ENCODE measurements at regions not wholly inside any gene's neighbourhood (a gene's known extent, or its start where the extent isn't known, plus 50 kb on each side); places are given as distances from the start of the nearest gene placed in this dataset.

DNA sequence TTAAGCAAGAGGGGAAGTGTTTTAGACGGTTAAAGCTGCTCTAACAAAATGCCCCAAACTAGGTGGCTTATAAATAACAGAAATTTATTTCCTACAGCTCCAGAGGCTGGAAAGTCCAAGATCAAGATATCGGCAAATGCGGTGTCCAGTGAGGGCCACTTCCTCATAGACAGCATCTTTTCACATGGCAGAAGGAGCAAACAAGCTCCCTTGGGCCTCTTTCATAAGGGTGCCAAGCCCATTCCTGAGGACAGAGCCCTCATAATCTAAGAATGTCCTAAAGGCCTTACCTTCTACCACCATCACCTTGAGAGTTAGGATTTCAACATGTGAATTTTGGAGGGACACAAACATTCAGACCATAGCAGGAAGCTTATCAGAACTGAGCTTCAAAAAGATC is 57.3 kb upstream of the PPP1CB start:
- no peak for DNase-seq (ENCODE audit: low spot score)

DNA sequence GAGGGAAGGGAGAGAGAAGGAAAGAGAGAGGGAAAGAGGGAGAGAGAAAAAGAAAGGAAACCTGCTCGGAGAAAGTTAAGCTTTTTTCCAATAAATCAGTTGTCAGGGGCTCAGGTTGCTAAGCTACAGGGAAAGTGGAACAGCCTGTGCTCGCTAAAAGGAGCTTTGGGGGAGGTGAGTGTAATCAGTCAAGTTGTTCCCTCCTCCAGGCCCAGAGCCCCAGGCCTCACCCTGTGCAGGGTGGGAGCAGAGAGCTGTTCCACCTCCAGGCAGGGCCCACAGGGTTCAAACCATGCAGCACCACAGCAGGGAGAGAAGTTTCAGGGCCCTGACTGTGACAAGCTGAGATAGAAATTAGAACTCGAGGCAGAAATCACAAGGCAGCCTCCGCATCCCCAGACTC is 56.4 kb upstream of the PPP1CB start:
- peak; percentile 76 for DNase-seq (ENCODE audit: low spot score)

DNA sequence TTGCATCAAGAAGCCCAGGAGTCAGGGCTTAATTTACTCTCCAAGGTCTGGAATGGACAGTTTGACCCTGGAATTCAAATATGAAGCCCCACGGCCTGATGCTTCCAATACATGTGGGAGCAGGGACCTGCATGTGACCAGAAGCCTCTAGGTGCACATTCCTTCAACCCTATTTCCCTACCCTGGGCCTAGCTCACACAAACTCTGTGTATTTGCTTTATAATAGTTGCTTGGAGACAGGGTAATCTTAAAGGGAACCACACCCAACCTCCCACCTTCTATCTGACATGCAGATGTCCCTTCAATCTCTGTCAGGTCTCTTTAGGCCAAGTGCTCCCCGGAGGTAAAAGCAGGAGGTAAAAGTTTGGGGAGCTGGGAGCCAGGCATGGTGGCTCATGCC is 55.4 kb upstream of the PPP1CB start:
- DNase-seq (ENCODE audit: low spot score): no peak

DNA sequence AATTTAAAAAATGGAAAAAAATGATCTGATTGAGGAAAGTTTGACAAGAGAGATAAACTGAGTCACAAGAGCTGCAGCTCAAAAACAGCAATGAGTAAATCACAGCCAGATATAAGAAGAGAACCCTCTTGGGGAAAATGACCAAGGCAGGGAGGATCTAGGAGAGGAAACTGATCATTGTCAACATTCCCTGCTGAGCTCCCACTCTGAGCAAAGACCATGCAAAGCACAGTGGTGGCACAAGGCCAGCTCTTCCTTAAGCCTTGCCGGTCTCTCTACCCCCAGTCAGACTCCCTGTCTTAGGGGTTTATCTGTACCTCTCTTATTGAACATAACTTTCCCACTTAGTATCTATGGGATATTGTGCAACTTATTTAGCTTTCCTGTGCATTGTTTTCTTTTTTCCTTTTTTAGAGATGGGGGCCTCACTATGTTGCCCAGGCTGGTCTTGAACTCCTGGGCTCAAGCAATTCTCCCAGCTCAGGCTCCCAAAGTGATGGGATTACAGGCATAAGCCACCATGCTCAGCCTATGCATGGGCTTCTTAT is 54.0 kb upstream of the PPP1CB start:
- no peak for DNase-seq (ENCODE audit: low spot score)

DNA sequence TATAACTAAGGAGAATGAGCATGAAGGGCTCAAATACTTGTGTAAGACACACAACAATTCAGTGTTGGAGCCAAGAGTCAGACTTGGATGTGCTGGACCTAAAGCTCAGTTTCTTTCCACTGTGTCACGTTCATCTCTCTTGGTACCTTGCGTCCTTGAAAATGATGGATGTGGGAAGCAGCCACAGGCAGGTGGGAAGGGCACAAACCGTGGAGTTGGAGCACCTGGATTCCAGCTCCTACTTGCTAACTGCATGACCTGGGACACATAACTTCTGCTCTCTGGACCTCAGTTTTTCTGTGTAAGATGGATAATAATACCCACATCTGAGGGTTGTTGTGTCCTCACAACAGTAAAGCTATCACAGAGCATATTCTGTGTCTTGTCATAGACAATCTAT is 53.1 kb upstream of the PPP1CB start:
- DNase-seq (ENCODE audit: low spot score): no peak

Measured in Ammon's horn (tissue), 1 donor.